Astrocyte of the spinal cord (primary cell): ENCODE measurements at regions not wholly inside any gene's neighbourhood (a gene's known extent, or its start where the extent isn't known, plus 50 kb on each side); places are given as distances from the start of the nearest gene placed in this dataset.

Experiments
- DNase-seq: peaks from one replicate; pipeline ENCODE4 v3.0.0; 2011; ENCODE audit warnings: low read depth, low spot score
- H3K4me3 ChIP-seq: 2 replicates; pipeline ENCODE4 v1.5.1; 2011; ENCODE audit warnings: low read depth, mild to moderate bottlenecking, low read length, moderate library complexity
- in situ Hi-C: cut with HindIII; loops from 2 replicates; pipeline ENCODE4 v1.10.0; 2017; ENCODE audit warnings: low sequenced_read_pairs
- TF ChIP-seq, protein P1 (sequence below): IDR thresholded peaks from 2 replicates; pipeline ENCODE4 v1.5.1; 2012; ENCODE audit warnings: low read depth, mild to moderate bottlenecking, low read length, inconsistent platforms

DNA sequence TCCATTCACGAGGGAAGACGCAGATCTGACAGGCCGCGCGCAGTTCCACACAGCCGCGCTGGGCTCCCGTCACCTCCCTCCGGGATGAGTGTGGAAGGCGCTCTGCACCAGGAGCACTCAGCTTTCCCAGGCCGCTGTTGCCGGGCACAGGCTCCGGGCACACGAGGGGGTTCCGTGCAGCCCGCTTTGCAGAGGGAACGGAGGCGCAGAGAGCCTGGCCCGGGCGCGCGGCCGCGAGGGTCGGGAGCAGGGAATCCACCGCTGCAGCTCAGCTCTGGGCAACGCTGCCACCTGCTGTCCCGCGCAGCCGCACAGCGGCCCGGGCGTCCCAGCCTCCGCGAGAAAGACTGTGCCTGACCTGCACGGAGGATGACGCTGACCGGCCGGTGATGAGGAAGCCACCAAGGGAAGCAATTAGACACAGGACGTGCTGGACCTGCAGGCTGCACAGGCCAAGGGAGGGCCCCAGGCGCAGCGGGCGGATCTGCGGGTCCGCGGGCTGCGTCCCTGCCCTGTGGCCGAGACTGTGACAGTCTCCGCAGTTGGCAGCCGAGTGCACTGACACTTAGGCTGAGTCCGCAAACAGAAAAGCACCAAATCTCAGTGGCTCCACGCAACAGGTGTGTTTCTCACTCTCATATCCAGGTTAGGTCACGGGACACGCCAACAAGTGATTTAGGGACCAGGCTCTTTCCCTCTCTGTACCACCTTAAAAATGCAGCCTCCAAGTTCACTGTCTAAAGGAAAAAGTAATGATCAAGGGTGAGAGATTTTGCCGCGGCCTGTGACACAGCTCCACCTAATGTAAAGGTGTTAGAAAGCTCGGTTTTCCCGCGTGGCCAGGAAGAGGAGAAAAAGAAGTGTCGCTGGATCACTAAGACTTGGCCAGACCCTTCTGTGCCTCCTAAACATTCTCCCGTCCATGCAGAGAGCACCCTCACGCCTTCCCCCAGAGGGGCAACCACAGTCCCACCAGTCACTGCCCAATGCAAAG is 94.5 kb downstream of the SEC61G start:
- peak; percentile 15 for DNase-seq
- TF ChIP-seq, protein P1, sequence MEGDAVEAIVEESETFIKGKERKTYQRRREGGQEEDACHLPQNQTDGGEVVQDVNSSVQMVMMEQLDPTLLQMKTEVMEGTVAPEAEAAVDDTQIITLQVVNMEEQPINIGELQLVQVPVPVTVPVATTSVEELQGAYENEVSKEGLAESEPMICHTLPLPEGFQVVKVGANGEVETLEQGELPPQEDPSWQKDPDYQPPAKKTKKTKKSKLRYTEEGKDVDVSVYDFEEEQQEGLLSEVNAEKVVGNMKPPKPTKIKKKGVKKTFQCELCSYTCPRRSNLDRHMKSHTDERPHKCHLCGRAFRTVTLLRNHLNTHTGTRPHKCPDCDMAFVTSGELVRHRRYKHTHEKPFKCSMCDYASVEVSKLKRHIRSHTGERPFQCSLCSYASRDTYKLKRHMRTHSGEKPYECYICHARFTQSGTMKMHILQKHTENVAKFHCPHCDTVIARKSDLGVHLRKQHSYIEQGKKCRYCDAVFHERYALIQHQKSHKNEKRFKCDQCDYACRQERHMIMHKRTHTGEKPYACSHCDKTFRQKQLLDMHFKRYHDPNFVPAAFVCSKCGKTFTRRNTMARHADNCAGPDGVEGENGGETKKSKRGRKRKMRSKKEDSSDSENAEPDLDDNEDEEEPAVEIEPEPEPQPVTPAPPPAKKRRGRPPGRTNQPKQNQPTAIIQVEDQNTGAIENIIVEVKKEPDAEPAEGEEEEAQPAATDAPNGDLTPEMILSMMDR = peak; percentile 58
- in situ Hi-C loops = no loop called here
- H3K4me3 ChIP-seq = peak overlapping the region; percentile 29

DNA sequence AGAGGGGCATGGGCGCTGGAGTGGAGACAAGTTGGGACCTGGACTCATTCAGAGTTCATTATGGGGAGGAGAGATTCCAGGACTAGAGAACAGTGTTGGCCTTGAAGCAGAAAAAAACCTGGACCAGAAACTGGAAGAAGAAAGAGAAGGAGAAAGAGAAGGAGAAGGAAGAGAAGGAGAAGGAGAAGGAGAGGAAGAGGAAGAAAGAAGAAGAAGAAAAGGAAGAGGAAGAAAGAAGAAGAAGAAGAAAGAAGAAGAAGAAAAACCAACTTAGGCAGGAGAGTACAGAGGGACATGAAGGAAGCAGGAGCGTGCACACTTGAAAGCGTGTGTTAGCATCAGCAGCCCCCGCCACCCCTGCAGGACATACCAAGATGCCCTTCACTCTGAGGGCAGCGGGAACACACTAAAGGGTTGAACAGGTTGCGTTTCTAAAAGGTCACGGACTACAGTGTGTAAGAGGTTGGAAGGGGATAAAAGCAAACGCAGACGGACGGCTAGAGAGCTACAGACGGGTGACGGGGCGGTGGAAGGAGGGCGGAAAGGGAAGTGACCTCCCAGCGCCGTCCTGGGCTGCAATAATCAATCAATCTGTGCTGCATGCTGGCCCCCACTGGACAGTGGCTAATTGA is 95.3 kb downstream of the SEC61G start:
- peak overlapping the region; percentile 29 for H3K4me3 ChIP-seq
- TF ChIP-seq, protein P1 = no peak
- DNase-seq = no peak
- in situ Hi-C loops = no loop called here

DNA sequence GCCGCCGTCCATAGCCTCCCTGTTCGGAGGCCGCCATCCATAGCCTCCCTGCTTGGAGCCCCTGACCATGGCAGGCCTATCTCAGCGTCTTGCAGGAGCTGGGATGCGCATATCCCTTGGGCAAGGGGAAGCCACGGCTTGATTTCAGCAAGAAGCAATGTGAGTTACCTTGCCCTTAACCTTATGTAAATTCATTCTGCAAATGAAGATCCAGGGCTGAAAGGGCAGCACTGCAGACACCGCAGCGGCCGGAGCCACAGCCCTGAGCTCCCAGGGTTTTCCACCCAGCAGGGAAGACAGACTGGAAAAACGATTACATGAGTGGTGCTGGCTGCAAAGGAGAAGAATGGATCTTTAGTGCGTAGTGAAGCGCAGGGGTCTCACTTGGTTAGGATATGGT is 95.8 kb downstream of the SEC61G start:
- no peak for DNase-seq
- in situ Hi-C loops = no loop called here
- TF ChIP-seq, protein P1 = no peak
- no peak overlapping the region for H3K4me3 ChIP-seq

DNA sequence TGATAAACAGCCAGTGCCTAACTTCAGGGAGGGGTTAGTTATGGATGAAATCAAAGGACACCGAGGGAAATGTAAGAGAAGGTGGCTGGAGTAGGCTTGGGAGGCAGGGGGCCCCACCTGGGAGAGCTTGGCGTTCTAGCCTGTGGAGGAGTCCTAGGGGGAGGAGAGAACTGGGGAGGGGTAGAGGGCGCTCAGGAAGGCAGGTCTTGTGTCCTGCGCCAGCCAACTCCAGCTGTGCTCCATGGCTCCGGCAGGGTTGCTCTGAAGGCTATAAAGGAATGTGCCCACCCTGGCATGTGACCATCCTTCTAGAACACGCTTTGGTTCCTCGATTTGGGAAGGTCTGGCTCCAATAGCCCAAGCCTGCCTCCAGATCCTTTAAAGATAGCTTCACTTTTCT is 96.3 kb downstream of the SEC61G start:
- in situ Hi-C loops = no loop called here
- TF ChIP-seq, protein P1 = no peak
- no peak overlapping the region for H3K4me3 ChIP-seq
- no peak for DNase-seq

DNA sequence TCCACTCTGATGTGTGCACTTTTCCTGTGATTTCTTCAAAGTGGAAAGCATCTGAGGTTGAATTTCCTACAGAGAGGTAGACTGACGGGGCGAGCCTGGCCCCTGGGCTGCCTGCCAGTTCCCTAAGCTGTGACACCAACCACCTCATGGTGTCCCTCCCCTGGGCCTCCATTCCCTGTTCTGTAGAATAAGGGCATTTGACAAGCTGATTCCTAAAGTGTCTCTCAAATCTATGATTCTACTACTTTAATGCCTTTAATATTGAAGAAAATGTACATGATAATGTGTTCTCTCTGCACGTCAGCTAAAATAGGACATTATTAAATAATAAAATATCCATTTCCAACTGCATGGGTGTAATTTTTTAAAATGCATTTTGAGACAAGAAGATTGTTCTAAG is 105.1 kb downstream of the SEC61G start:
- in situ Hi-C loops = no loop called here
- TF ChIP-seq, protein P1 = no peak
- no peak for DNase-seq
- no peak overlapping the region for H3K4me3 ChIP-seq

DNA sequence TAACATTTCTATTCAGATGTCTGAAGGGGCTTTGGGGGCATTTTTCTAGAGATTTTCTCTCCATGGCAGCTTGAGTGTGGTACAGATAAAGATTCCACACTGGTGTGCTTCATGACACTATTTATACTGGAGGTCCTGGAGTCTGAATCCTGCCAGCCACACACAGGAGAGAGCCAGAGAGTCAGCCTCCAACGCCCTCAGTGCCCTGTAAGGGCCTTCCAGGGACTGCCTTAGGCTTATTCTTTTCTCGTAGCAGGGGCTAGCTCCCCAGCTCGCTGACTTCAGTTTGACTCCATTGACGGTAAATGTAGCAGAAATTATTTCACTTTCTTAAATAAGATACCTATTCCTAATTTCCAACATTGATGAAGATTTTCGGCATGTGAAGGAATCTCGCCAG is 100.9 kb downstream of the VSTM2A start:
- TF ChIP-seq, protein P1 = no peak
- H3K4me3 ChIP-seq = no peak overlapping the region
- in situ Hi-C loops = no loop called here
- no peak for DNase-seq
